H1 (cell line): ENCODE measurements at regions not wholly inside any gene's neighbourhood (a gene's known extent, or its start where the extent isn't known, plus 50 kb on each side); places are given as distances from the start of the nearest gene placed in this dataset.

Experiments
- KDM5A ChIP-seq: fragments of 200-600 bp; IDR thresholded peaks from 2 replicates; pipeline ENCODE4 v1.7.1; 2012; ENCODE audit warnings: mild to moderate bottlenecking, low read length, inconsistent platforms, mixed read lengths
- RFX5 ChIP-seq: IDR thresholded peaks from 2 replicates; pipeline ENCODE4 v1.6.1; 2011; ENCODE audit warnings: low read depth, low read length, improper control_type of control experiment, borderline replicate concordance

DNA sequence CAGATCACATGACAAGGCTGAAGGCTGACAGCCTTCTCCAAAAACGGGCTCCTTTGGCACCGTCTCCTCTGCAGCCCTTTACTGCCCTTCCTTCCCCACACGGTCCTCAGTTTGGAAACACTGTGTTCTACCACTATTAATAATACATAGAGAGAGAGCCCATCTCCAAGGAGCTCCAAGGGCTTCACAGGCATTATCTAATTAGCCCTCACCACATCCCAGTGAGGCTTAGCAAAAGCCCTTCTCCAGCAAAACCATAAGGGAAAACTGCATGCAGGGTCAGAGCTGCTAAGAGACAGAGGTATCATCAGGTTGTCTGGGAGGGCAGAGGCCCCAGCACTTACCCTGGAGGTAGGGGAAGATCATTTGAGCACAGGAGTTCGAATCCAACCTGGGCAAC, 169.3 kb upstream of the JARID2 start (continued):
- TF ChIP-seq RFX5, result no peak
- no peak for TF ChIP-seq KDM5A
